ENCODE measurements at regions not wholly inside any gene's neighbourhood (a gene's known extent, or its start where the extent isn't known, plus 50 kb on each side); places are given as distances from the start of the nearest gene placed in this dataset.

DNA sequence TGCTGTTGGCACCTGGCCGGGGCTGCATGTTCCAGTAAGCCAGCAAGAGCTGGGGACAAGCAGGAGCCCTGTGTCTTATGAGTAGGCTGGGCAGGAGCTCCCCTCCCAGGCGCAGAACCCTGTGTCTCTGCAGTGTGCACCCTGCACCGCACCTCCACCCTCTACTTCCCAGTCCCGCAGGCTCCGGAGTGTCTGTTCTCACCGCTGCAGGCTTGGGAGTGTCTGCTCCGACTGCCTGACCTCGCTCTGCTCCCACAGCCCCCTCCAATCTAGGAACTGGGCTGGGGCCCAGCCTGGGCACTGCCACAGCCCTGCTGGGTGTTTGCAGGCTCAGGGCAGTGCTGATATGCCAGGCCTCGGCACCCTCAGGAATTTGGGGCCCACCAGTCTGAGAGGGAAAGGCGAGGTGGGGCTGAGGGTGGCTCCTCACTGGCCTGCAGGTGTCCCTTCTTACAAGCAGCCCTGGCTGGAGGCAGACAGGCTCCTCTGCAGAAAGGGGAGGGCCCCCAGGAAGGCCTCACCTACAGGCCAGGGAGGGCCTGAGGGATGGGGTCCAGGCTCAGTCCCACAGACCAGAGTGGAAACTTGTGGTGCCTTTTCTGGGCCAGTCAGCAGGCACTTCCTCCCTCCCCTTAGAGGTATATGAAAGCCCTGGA lies 871.6 kb upstream of the GJE1 start:
- TF ChIP-seq, protein P1, sequence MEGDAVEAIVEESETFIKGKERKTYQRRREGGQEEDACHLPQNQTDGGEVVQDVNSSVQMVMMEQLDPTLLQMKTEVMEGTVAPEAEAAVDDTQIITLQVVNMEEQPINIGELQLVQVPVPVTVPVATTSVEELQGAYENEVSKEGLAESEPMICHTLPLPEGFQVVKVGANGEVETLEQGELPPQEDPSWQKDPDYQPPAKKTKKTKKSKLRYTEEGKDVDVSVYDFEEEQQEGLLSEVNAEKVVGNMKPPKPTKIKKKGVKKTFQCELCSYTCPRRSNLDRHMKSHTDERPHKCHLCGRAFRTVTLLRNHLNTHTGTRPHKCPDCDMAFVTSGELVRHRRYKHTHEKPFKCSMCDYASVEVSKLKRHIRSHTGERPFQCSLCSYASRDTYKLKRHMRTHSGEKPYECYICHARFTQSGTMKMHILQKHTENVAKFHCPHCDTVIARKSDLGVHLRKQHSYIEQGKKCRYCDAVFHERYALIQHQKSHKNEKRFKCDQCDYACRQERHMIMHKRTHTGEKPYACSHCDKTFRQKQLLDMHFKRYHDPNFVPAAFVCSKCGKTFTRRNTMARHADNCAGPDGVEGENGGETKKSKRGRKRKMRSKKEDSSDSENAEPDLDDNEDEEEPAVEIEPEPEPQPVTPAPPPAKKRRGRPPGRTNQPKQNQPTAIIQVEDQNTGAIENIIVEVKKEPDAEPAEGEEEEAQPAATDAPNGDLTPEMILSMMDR (IDR thresholded peaks at IDR 0.05): no peak
- no peak for TF ChIP-seq ZFX (IDR thresholded peaks at IDR 0.05; ENCODE audit: borderline replicate concordance)
